T-cell (primary cell): ENCODE measurements at regions not wholly inside any gene's neighbourhood (a gene's known extent, or its start where the extent isn't known, plus 50 kb on each side); places are given as distances from the start of the nearest gene placed in this dataset.

Source experiments
- ATAC-seq, 4 experiments: fragments of 200-7000 bp in 3 of 4; fragments of 150-1000 bp in 1 of 4; cut with Tn5 transposase; replicated peaks in 1 of 4; 1 replicate in 3 of 4; 2 replicates in 1 of 4; pipeline ENCODE4 v1.10.0; 2021; ENCODE audit warnings: moderate library complexity in 3 of 4, mild to moderate bottlenecking in 2 of 4, moderate number of reproducible peaks in 1 of 4
- CTCF ChIA-PET, 2 donors: fragments of 300-600 bp; sonication (Branson Sonifier 250); formaldehyde crosslinking; loops; one replicate each; lab custom pipeline; 2022; ENCODE audit warnings: antibody characterized with exemption in 2 of 2; lab: Charles Lee
- POLR2A ChIA-PET, 2 donors: fragments of 300-600 bp; sonication (Branson Sonifier 250); formaldehyde crosslinking; loops; one replicate each; lab custom pipeline; 2022; ENCODE audit warnings: antibody characterized with exemption in 2 of 2; lab: Charles Lee
- DNase-seq, 35 experiments: peaks; one replicate each; pipeline versions ENCODE4 v3.0.0 to v3.0.0-alpha.2; 2013 to 2023
- H3K27ac ChIP-seq: one replicate; pipeline ENCODE4 v1.5.1; 2013; ENCODE audit warnings: low read length
- H3K27me3 ChIP-seq, 2 experiments: replicated peaks in 1 of 2; 1 replicate in 1 of 2; 2 replicates in 1 of 2; pipeline versions ENCODE4 v1.6.1 to v1.7.0; 2013; ENCODE audit warnings: low read length in 1 of 2, mixed read lengths in 1 of 2; ENCODE audit not compliant: control insufficient read depth in 2 of 2, insufficient read depth in 2 of 2; ENCODE audit errors: extremely low read depth in 1 of 2
- H3K36me3 ChIP-seq, 2 donors: 1 replicate in 1 of 2; 2 replicates in 1 of 2; pipeline versions ENCODE4 v1.6.1 to v1.7.0; 2013; ENCODE audit warnings: low read length in 1 of 2; ENCODE audit not compliant: control insufficient read depth in 2 of 2, insufficient read depth in 1 of 2; ENCODE audit errors: extremely low read depth in 1 of 2
- H3K4me1 ChIP-seq, 2 experiments: 1 replicate in 1 of 2; 2 replicates in 1 of 2; pipeline versions ENCODE4 v1.6.1 to v1.7.0; 2013; ENCODE audit warnings: low read length in 2 of 2, mixed read lengths in 1 of 2; ENCODE audit not compliant: insufficient read depth in 2 of 2, control insufficient read depth in 1 of 2; ENCODE audit errors: extremely low read depth in 1 of 2
- H3K4me3 ChIP-seq, 2 donors: 1 replicate in 1 of 2; 2 replicates in 1 of 2; pipeline versions ENCODE4 v1.5.1 to v1.7.0; 2013; ENCODE audit warnings: mild to moderate bottlenecking in 2 of 2, low read length in 1 of 2, moderate library complexity in 1 of 2; ENCODE audit not compliant: control insufficient read depth in 1 of 2; ENCODE audit errors: extremely low read depth in 1 of 2
- H3K9me3 ChIP-seq: 2 replicates; pipeline ENCODE4 v1.7.0; 2013
- H3K27ac Mint-ChIP-seq, 2 donors: one replicate each; pipeline ENCODE4 v1.8.0; 2020 to 2021; ENCODE audit warnings: mild to moderate bottlenecking in 2 of 2, mixed read lengths in 2 of 2
- H3K27me3 Mint-ChIP-seq, 2 donors: one replicate each; pipeline ENCODE4 v1.8.0; 2021 to 2022; ENCODE audit warnings: mixed read lengths in 2 of 2
- H3K36me3 Mint-ChIP-seq: one replicate; pipeline ENCODE4 v1.8.0; 2021; ENCODE audit warnings: mixed read lengths
- H3K4me1 Mint-ChIP-seq, 3 donors: one replicate each; pipeline ENCODE4 v1.8.0; 2020 to 2022; ENCODE audit warnings: mixed read lengths in 3 of 3, mild to moderate bottlenecking in 1 of 3
- H3K4me3 Mint-ChIP-seq, 3 donors: one replicate each; pipeline ENCODE4 v1.8.0; 2020 to 2022; ENCODE audit warnings: mild to moderate bottlenecking in 3 of 3, mixed read lengths in 3 of 3, moderate library complexity in 3 of 3
- H3K9me3 Mint-ChIP-seq, 3 donors: one replicate each; pipeline ENCODE4 v1.8.0; 2020 to 2022; ENCODE audit warnings: mixed read lengths in 3 of 3
- WGBS: methylation state at CpG from one replicate; pipeline ENCODE4 v1.1.5; 2013; ENCODE audit warnings: missing lambda C conversion rate; ENCODE audit not compliant: insufficient coverage; 5-methylcytosine and 5-hydroxymethylcytosine counted together

DNA sequence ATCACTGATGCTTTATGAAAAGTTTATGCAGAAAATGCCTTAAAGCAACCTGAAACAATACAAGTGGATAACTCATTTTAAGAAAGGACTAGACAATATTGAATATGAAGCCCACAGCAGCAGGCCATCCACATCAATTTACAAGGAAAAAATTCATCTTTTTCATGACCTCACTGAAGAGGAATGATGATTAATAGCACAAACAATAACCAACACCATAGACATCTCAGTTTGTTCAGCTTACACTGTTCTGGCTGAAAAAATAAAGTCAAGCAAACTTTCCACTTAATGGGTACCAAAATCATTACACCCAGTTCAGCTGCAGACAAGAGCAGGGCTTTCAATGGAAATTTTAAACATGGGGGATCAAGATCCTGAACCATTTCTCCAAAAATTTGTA, 380.6 kb upstream of the NEGR1 start:
- Mint-ChIP-seq H3K4me1 (no peaks in the 10 kb centered on the region), H3K27me3 (no peaks in the 10 kb centered on the region), H3K9me3 (peaks cover 0 to 6% (median 3%) of the 10 kb centered on the region in 3 donors), H3K27ac (no peak overlapping the region), H3K4me3 (no peak overlapping the region), H3K36me3 (no peaks in the 10 kb centered on the region)
- CTCF ChIA-PET = no interaction called here
- Histone ChIP-seq H3K9me3 (no peaks in the 10 kb centered on the region), H3K4me3 (no peak overlapping the region), H3K36me3 (no peaks in the 10 kb centered on the region), H3K4me1 (no peaks in the 10 kb centered on the region), H3K27me3 (no peaks in the 10 kb centered on the region), H3K27ac (no peak overlapping the region)
- DNase-seq = no peak
- ATAC-seq = no peak
- POLR2A ChIA-PET = no interaction called here

DNA sequence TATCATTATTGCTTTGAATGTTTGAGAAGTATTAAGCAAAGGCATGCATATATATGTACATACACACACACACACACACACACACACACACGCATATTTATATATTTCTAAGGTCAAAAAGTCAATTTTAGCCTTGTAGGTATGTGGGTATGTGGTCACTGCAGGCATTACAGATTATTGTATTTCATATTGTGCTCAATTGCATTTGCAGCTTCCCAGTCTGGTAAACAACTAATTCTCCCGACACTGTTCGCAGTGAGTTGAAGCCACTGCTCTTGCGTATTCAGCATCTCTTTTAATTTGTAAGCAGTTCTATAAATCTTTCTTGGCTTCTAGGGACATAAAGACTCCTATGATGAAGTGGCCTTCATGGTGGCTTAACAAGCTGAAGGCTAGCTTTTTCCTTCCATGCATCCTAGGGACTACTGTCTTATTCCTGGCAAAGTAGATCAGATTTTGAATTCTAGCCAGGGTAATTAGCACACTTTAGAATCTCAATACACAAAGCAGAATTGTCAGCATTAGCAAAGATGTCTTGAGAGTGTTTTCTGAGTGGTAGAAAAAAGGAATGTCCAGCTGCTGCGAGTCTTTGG, 368.6 kb upstream of the NEGR1 start:
- DNase-seq = no peak
- POLR2A ChIA-PET = no interaction called here
- no peak for ATAC-seq
- no peak overlapping the region for H3K4me3 ChIP-seq
- no peaks in the 10 kb centered on the region for H3K27me3 ChIP-seq
- Mint-ChIP-seq H3K27ac (no peak overlapping the region), H3K4me1 (no peaks in the 10 kb centered on the region), H3K27me3 (no peaks in the 10 kb centered on the region), H3K4me3 (no peak overlapping the region), H3K36me3 (no peaks in the 10 kb centered on the region), H3K9me3 (peaks cover 0 to 21% (median 8%) of the 10 kb centered on the region in 3 donors)
- H3K9me3 ChIP-seq = no peaks in the 10 kb centered on the region
- no peaks in the 10 kb centered on the region for H3K36me3 ChIP-seq
- H3K4me1 ChIP-seq = no peaks in the 10 kb centered on the region
- CTCF ChIA-PET = no interaction called here
- 92% methylated on average over 3 of the region's 5 CpGs for WGBS
- no peak overlapping the region for H3K27ac ChIP-seq

DNA sequence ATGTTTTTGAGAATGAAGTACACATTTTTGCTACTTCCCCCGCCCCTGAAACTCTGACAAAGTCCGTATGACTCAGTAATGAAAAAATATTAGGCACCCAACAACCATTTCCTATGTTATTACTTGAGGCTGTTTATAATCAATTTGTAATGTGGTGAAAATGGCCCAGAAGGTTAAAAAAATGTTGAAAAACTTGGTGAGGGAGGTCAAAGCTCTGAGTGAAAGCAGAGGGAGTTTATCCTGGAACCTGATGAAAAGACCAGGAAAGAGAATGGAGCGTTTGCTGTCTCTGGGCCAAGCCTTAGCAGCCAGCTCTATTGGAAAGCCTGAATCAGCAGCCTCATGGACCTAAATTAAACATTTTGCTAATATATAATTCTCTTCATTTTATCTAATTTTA, 367.7 kb upstream of the NEGR1 start:
- no peaks in the 10 kb centered on the region for H3K36me3 ChIP-seq
- no peaks in the 10 kb centered on the region for H3K9me3 ChIP-seq
- DNase-seq (no peak), ATAC-seq (no peak)
- Mint-ChIP-seq H3K4me1 (no peaks in the 10 kb centered on the region), H3K36me3 (no peaks in the 10 kb centered on the region), H3K27me3 (no peaks in the 10 kb centered on the region), H3K27ac (no peak overlapping the region), H3K4me3 (no peak overlapping the region), H3K9me3 (peaks cover 0 to 16% (median 8%) of the 10 kb centered on the region in 3 donors)
- H3K4me1 ChIP-seq = no peaks in the 10 kb centered on the region
- WGBS = no CpG with 5 or more reads among the region's 3 CpGs
- H3K4me3 ChIP-seq = no peak overlapping the region
- ChIA-PET POLR2A (no interaction called here), CTCF (no interaction called here)
- H3K27me3 ChIP-seq = no peaks in the 10 kb centered on the region
- H3K27ac ChIP-seq = no peak overlapping the region

DNA sequence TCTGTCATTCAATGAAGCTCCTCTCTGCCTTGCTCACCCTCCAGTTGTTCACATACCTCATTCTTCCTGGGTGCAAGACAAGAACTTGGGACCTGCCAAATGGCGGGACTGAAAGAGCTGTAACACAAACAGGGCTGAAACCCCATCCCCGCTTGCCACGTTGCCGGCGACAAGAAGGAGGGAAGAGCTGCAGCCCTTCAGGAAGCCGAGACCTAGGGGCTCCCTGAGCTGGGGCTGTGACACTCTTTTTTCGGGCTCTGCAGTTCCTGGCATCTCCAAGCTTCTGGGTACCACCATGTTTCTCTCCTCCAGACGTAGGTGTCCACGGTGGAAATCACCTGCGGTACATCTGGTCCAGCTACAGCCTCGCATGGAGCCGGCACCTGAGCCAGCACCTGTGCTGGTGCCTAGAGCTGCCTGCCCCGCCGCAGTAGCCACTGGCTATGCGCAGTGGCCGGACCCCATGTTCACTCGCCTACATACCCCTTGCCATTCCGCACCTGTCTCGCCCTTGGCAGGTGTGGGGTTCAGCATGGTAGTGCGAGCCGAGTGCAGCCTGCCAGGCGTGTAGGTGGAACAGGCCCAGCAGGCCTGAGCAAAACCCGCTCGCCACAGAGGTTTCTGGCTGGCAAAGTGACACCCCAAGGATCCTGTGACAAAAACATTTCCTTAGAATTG, 367.0 kb upstream of the NEGR1 start:
- no peaks in the 10 kb centered on the region for H3K27me3 Mint-ChIP-seq
- ChIA-PET POLR2A (no interaction called here), CTCF (no interaction called here)
- ATAC-seq (no peak), DNase-seq (no peak)
- WGBS = 91% methylated on average over 19 of the region's 24 CpGs
- no peaks in the 10 kb centered on the region for H3K4me1 Mint-ChIP-seq
- H3K4me3 Mint-ChIP-seq = no peak overlapping the region
- Histone ChIP-seq H3K9me3 (no peaks in the 10 kb centered on the region), H3K27me3 (no peaks in the 10 kb centered on the region), H3K4me1 (no peaks in the 10 kb centered on the region), H3K4me3 (no peak overlapping the region), H3K27ac (no peak overlapping the region), H3K36me3 (no peaks in the 10 kb centered on the region)
- H3K36me3 Mint-ChIP-seq = no peaks in the 10 kb centered on the region
- H3K27ac Mint-ChIP-seq = no peak overlapping the region
- H3K9me3 Mint-ChIP-seq = peaks cover 0 to 17% (median 8%) of the 10 kb centered on the region in 3 donors

DNA sequence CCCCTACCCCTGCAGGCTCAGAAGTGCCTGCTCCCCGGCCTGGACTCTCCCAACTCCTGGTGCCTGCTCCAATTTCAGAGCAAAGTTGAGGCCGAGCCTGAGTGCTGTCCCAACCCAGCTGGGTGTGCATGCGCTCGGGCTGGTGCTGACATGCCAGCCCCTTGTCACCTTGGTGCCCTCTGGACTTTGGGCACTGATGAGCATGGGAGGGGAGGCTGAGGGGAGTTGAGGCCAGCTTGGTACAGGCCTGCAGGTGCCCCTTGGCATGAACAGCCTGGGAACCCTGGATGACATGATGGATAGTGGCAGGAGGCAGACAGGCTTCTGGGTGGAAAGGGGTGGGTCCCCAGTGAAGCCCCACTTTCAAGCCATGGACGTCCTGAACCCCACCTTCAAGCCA, 366.1 kb upstream of the NEGR1 start:
- ChIA-PET CTCF (no interaction called here), POLR2A (no interaction called here)
- DNase-seq = no peak
- no peak for ATAC-seq
- H3K4me3 ChIP-seq = no peak overlapping the region
- H3K27ac ChIP-seq = no peak overlapping the region
- H3K4me1 ChIP-seq = no peaks in the 10 kb centered on the region
- no peaks in the 10 kb centered on the region for H3K9me3 ChIP-seq
- 61% methylated on average over 5 of the region's 5 CpGs for WGBS
- Mint-ChIP-seq H3K4me1 (no peaks in the 10 kb centered on the region), H3K9me3 (peaks cover 0 to 25% (median 8%) of the 10 kb centered on the region in 3 donors), H3K36me3 (no peaks in the 10 kb centered on the region), H3K27ac (no peak overlapping the region), H3K4me3 (no peak overlapping the region), H3K27me3 (no peaks in the 10 kb centered on the region)
- H3K36me3 ChIP-seq = no peaks in the 10 kb centered on the region
- no peaks in the 10 kb centered on the region for H3K27me3 ChIP-seq

DNA sequence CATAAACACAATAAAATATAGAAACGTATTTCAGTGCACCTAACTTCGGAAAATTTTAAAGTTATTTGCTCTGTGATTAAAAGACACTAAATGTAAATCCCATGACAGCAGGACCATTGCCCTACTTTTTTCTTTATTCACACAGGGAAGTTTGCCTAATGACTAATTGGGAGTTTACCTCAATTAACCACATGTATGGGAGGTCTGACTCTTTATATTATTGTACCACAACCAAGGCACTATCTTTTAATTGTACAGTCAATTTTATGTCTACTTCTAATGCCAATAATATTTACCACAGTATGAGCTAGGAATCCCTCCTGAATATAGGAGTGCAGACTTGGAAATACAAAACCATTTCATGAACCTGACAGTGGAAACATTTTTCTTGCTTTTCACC, 360.8 kb upstream of the NEGR1 start:
- Histone ChIP-seq H3K27ac (no peak overlapping the region), H3K4me1 (no peaks in the 10 kb centered on the region), H3K36me3 (no peaks in the 10 kb centered on the region), H3K9me3 (no peaks in the 10 kb centered on the region), H3K4me3 (no peak overlapping the region), H3K27me3 (no peaks in the 10 kb centered on the region)
- Mint-ChIP-seq H3K9me3 (peaks cover 0 to 24% (median 2%) of the 10 kb centered on the region in 3 donors), H3K36me3 (no peaks in the 10 kb centered on the region), H3K27ac (no peak overlapping the region), H3K4me3 (no peak overlapping the region), H3K27me3 (no peaks in the 10 kb centered on the region), H3K4me1 (no peaks in the 10 kb centered on the region)
- no peak for ATAC-seq
- ChIA-PET CTCF (no interaction called here), POLR2A (no interaction called here)
- no peak for DNase-seq
- no CpG with 5 or more reads among the region's 2 CpGs for WGBS
